Neural cell (in vitro differentiated cells): ENCODE measurements at regions not wholly inside any gene's neighbourhood (a gene's known extent, or its start where the extent isn't known, plus 50 kb on each side); places are given as distances from the start of the nearest gene placed in this dataset.

Experiments
- H2AFZ ChIP-seq: fragments of 200-600, 300-800 bp; sonication (generic), shearing (Covaris generic); 2 replicates; pipeline ENCODE4 v1.6.0; 2014; ENCODE audit warnings: low read depth, mild to moderate bottlenecking, antibody characterized with exemption, low read length, moderate library complexity
- H3F3A ChIP-seq: fragments of 200-600 bp; shearing (Covaris generic); 2 replicates; pipeline ENCODE4 v1.6.1; 2016; ENCODE audit warnings: mild to moderate bottlenecking, moderate library complexity, mixed read lengths, antibody characterized with exemption, low read length; ENCODE audit not compliant: insufficient read depth, poor library complexity, severe bottlenecking
- H3K27ac ChIP-seq: fragments of 200-600, 300-800 bp; sonication (generic), shearing (Covaris generic); 2 replicates; pipeline ENCODE4 v1.5.1; 2014; ENCODE audit warnings: mild to moderate bottlenecking, low read length, moderate library complexity
- H3K27me3 ChIP-seq: fragments of 300-800, 200-600 bp; sonication (generic), shearing (Covaris generic); 2 replicates; pipeline ENCODE4 v1.6.0; 2014; ENCODE audit warnings: mild to moderate bottlenecking, low read depth, low read length, moderate library complexity; ENCODE audit not compliant: insufficient read depth
- H3K36me3 ChIP-seq: fragments of 300-800, 200-600 bp; sonication (generic), shearing (Covaris generic); 2 replicates; pipeline ENCODE4 v1.5.1; 2014; ENCODE audit warnings: mild to moderate bottlenecking, antibody characterized with exemption, low read length, moderate library complexity; ENCODE audit not compliant: insufficient read depth
- H3K4me2 ChIP-seq: fragments of 300-800, 200-600 bp; sonication (generic), shearing (Covaris generic); 2 replicates; pipeline ENCODE4 v1.6.0; 2014; ENCODE audit warnings: mild to moderate bottlenecking, low read length
- H3K4me3 ChIP-seq: fragments of 300-800, 200-600 bp; sonication (generic), shearing (Covaris generic); 2 replicates; pipeline ENCODE4 v1.5.1; 2014; ENCODE audit warnings: mild to moderate bottlenecking, low read length, moderate library complexity
- H3K79me2 ChIP-seq: fragments of 200-600 bp; shearing (Covaris generic); replicated peaks from 2 replicates; pipeline ENCODE4 v1.6.0; 2014; ENCODE audit warnings: mild to moderate bottlenecking, low read length, moderate library complexity; ENCODE audit not compliant: insufficient read depth
- H3K9ac ChIP-seq: fragments of 300-800, 200-600 bp; sonication (generic), shearing (Covaris generic); 2 replicates; pipeline ENCODE4 v1.6.1; 2016; ENCODE audit warnings: mild to moderate bottlenecking, low read length, mixed read lengths
- H3K9me2 ChIP-seq: fragments of 200-600 bp; shearing (Covaris generic); 2 replicates; pipeline ENCODE4 v1.6.1; 2016; ENCODE audit warnings: mild to moderate bottlenecking, low read length, mixed read lengths; ENCODE audit not compliant: insufficient read depth
- H3K9me3 ChIP-seq: fragments of 200-600, 300-800 bp; sonication (generic), shearing (Covaris generic); 2 replicates; pipeline ENCODE4 v1.6.1; 2016; ENCODE audit warnings: mild to moderate bottlenecking, mixed run types, low read length, moderate library complexity, mixed read lengths
- H4K20me1 ChIP-seq: fragments of 200-600 bp; shearing (Covaris generic); 2 replicates; pipeline ENCODE4 v1.6.1; 2016; ENCODE audit warnings: mild to moderate bottlenecking, mixed run types; ENCODE audit not compliant: insufficient read depth
- EP300 ChIP-seq: fragments of 450-650 bp; conservative IDR thresholded peaks from 2 replicates; pipeline ENCODE4 v1.6.1; 2014; ENCODE audit warnings: antibody characterized with exemption, mild to moderate bottlenecking, moderate library complexity; ENCODE audit not compliant: poor library complexity, severe bottlenecking
- EZH2 ChIP-seq: fragments of 200-600, 300-800 bp; shearing (Covaris generic), sonication (generic); IDR thresholded peaks from 2 replicates; pipeline ENCODE4 v1.6.1; 2014; ENCODE audit warnings: antibody characterized with exemption, low read length, borderline replicate concordance, mild to moderate bottlenecking; ENCODE audit not compliant: insufficient read depth, poor library complexity, severe bottlenecking
- MXI1 ChIP-seq: fragments of 450-650 bp; conservative IDR thresholded peaks from 2 replicates; pipeline ENCODE4 v1.6.1; 2014; ENCODE audit warnings: antibody characterized with exemption, mild to moderate bottlenecking; ENCODE audit not compliant: poor library complexity, severe bottlenecking
- POLR2AphosphoS5 ChIP-seq: IDR thresholded peaks from 2 replicates; pipeline ENCODE4 v1.6.1; 2012
- RAD21 ChIP-seq: fragments of 450-650 bp; conservative IDR thresholded peaks from 2 replicates; pipeline ENCODE4 v1.6.1; 2014; ENCODE audit warnings: antibody characterized with exemption, mild to moderate bottlenecking, moderate library complexity
- SMC3 ChIP-seq: fragments of 450-650 bp; conservative IDR thresholded peaks from 2 replicates; pipeline ENCODE4 v1.6.1; 2014; ENCODE audit warnings: antibody characterized with exemption, mild to moderate bottlenecking, moderate library complexity; ENCODE audit not compliant: poor library complexity
- TAF1 ChIP-seq: IDR thresholded peaks from 2 replicates; pipeline ENCODE4 v1.6.1; 2012; ENCODE audit warnings: low read depth
- TF ChIP-seq, protein P1 (sequence below): fragments of 450-650 bp; IDR thresholded peaks from 2 replicates; pipeline ENCODE4 v1.5.1; 2014; ENCODE audit warnings: antibody characterized with exemption, mild to moderate bottlenecking, moderate library complexity; ENCODE audit not compliant: poor library complexity, severe bottlenecking
- TF ChIP-seq, protein P2 (sequence below): IDR thresholded peaks from 2 replicates; pipeline ENCODE4 v1.6.1; 2012; ENCODE audit warnings: borderline replicate concordance

DNA sequence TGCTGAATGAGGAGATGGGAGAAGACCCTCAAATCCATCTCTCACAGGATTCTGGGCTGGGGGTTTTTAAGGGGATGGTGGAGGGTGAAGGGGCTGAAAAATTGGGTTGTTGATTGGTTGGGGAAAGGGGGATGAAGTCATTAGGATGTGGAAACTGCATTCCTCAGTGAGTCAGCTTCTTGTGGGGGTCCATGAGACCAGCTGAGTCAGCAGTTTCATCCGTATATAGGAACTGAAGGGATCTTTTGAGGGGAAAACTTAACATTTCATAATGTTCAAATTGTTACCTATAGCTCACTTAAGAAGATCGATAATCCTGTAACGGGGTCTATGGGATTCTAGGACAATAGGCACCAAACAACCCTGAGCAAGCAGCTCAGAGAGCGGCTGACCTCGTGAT, 213.4 kb downstream of the CBLN1 start:
- Histone ChIP-seq H4K20me1 (no peaks in the 10 kb centered on the region), H3K27ac (no peak overlapping the region), H3K4me3 (no peak overlapping the region), H3K9me3 (no peaks in the 10 kb centered on the region), H2AFZ (no peak overlapping the region), H3K36me3 (no peaks in the 10 kb centered on the region), H3K79me2 (no peaks in the 10 kb centered on the region), H3K9me2 (no peaks in the 10 kb centered on the region), H3K9ac (no peak overlapping the region), H3K27me3 (no peaks in the 10 kb centered on the region), H3F3A (no peaks in the 10 kb centered on the region), H3K4me2 (no peak overlapping the region)
- TF ChIP-seq TAF1 = no peak
- no peak for TF ChIP-seq POLR2AphosphoS5
- TF ChIP-seq, protein P1, sequence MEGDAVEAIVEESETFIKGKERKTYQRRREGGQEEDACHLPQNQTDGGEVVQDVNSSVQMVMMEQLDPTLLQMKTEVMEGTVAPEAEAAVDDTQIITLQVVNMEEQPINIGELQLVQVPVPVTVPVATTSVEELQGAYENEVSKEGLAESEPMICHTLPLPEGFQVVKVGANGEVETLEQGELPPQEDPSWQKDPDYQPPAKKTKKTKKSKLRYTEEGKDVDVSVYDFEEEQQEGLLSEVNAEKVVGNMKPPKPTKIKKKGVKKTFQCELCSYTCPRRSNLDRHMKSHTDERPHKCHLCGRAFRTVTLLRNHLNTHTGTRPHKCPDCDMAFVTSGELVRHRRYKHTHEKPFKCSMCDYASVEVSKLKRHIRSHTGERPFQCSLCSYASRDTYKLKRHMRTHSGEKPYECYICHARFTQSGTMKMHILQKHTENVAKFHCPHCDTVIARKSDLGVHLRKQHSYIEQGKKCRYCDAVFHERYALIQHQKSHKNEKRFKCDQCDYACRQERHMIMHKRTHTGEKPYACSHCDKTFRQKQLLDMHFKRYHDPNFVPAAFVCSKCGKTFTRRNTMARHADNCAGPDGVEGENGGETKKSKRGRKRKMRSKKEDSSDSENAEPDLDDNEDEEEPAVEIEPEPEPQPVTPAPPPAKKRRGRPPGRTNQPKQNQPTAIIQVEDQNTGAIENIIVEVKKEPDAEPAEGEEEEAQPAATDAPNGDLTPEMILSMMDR = no peak
- TF ChIP-seq, protein P2, sequence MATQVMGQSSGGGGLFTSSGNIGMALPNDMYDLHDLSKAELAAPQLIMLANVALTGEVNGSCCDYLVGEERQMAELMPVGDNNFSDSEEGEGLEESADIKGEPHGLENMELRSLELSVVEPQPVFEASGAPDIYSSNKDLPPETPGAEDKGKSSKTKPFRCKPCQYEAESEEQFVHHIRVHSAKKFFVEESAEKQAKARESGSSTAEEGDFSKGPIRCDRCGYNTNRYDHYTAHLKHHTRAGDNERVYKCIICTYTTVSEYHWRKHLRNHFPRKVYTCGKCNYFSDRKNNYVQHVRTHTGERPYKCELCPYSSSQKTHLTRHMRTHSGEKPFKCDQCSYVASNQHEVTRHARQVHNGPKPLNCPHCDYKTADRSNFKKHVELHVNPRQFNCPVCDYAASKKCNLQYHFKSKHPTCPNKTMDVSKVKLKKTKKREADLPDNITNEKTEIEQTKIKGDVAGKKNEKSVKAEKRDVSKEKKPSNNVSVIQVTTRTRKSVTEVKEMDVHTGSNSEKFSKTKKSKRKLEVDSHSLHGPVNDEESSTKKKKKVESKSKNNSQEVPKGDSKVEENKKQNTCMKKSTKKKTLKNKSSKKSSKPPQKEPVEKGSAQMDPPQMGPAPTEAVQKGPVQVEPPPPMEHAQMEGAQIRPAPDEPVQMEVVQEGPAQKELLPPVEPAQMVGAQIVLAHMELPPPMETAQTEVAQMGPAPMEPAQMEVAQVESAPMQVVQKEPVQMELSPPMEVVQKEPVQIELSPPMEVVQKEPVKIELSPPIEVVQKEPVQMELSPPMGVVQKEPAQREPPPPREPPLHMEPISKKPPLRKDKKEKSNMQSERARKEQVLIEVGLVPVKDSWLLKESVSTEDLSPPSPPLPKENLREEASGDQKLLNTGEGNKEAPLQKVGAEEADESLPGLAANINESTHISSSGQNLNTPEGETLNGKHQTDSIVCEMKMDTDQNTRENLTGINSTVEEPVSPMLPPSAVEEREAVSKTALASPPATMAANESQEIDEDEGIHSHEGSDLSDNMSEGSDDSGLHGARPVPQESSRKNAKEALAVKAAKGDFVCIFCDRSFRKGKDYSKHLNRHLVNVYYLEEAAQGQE = no peak
- no peak for TF ChIP-seq EZH2
- TF ChIP-seq EP300 = no peak
- TF ChIP-seq MXI1 = no peak
- TF ChIP-seq RAD21 = no peak
- TF ChIP-seq SMC3 = no peak

DNA sequence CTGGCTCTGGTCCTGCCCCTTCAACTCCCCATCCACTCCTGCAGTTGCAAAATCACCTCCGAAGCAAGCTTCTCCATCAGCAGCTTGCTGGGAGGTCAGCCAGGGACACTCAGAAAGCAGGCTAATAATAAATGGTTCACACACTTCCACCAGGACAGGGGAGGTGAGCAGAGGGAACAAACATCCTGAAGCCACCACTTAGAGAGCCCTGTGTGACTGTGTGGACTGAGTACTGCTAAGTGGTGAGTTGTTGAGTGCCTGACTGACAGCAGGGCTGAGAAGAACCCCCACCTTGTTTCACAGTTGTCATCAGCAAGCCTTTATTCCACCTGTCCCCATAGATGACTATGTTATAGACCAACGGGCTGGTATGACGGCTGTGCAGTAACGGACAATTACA, 213.9 kb downstream of the CBLN1 start:
- no peaks in the 10 kb centered on the region for H4K20me1 ChIP-seq
- H3K4me2 ChIP-seq = no peak overlapping the region
- no peaks in the 10 kb centered on the region for H3K36me3 ChIP-seq
- TF ChIP-seq SMC3 = no peak
- no peak for TF ChIP-seq EP300
- no peak for TF ChIP-seq RAD21
- no peak for TF ChIP-seq TAF1
- TF ChIP-seq, protein P2 = no peak
- TF ChIP-seq, protein P1 = no peak
- no peak for TF ChIP-seq EZH2
- no peak for TF ChIP-seq MXI1
- no peak for TF ChIP-seq POLR2AphosphoS5
- no peaks in the 10 kb centered on the region for H3K27me3 ChIP-seq
- H3K9ac ChIP-seq = no peak overlapping the region
- no peak overlapping the region for H3K4me3 ChIP-seq
- H3F3A ChIP-seq = no peaks in the 10 kb centered on the region
- no peaks in the 10 kb centered on the region for H3K79me2 ChIP-seq
- H2AFZ ChIP-seq = no peak overlapping the region
- no peaks in the 10 kb centered on the region for H3K9me3 ChIP-seq
- no peak overlapping the region for H3K27ac ChIP-seq
- H3K9me2 ChIP-seq = no peaks in the 10 kb centered on the region
